HEK293 (cell line): ENCODE measurements at regions not wholly inside any gene's neighbourhood (a gene's known extent, or its start where the extent isn't known, plus 50 kb on each side); places are given as distances from the start of the nearest gene placed in this dataset.

ENCODE experiments used
- ATF2 ChIP-seq: fragments of 450-650 bp; formaldehyde crosslinking; IDR thresholded peaks from 2 replicates; pipeline ENCODE4 v1.5.1; 2016; ENCODE audit warnings: missing biosample characterization, missing genetic modification characterization, low read depth
- YY1 ChIP-seq: fragments of 450-650 bp; formaldehyde crosslinking; IDR thresholded peaks from 2 replicates; pipeline ENCODE4 v1.5.1; 2018; ENCODE audit warnings: missing biosample characterization, missing genetic modification characterization
- ZNF266 ChIP-seq: fragments of 450-650 bp; formaldehyde crosslinking; IDR thresholded peaks from 2 replicates; pipeline ENCODE4 v1.5.1; 2016; ENCODE audit warnings: missing biosample characterization, missing genetic modification characterization, low read depth
- ZNF280C ChIP-seq: fragments of 450-650 bp; formaldehyde crosslinking; IDR thresholded peaks from 2 replicates; pipeline ENCODE4 v1.5.1; 2016; ENCODE audit warnings: missing biosample characterization, missing genetic modification characterization
- TF ChIP-seq, protein P1 (sequence below): fragments of 450-650 bp; formaldehyde crosslinking; IDR thresholded peaks from 2 replicates; pipeline ENCODE4 v1.5.1; 2016; ENCODE audit warnings: missing biosample characterization, missing genetic modification characterization

GRCh38 chr20:56995635-56996075 lies 270.8 kb downstream of the BMP7 start:
- TF ChIP-seq, protein P1, sequence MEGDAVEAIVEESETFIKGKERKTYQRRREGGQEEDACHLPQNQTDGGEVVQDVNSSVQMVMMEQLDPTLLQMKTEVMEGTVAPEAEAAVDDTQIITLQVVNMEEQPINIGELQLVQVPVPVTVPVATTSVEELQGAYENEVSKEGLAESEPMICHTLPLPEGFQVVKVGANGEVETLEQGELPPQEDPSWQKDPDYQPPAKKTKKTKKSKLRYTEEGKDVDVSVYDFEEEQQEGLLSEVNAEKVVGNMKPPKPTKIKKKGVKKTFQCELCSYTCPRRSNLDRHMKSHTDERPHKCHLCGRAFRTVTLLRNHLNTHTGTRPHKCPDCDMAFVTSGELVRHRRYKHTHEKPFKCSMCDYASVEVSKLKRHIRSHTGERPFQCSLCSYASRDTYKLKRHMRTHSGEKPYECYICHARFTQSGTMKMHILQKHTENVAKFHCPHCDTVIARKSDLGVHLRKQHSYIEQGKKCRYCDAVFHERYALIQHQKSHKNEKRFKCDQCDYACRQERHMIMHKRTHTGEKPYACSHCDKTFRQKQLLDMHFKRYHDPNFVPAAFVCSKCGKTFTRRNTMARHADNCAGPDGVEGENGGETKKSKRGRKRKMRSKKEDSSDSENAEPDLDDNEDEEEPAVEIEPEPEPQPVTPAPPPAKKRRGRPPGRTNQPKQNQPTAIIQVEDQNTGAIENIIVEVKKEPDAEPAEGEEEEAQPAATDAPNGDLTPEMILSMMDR (tag by site-specific recombination), result no peak
- TF ChIP-seq ZNF280C (no peak), YY1 (tag by site-specific recombination) (no peak), ATF2 (tag by site-specific recombination) (no peak), ZNF266 (tag by site-specific recombination) (no peak)
